Fibroblast of the conjunctiva (primary cell): ENCODE measurements at regions not wholly inside any gene's neighbourhood (a gene's known extent, or its start where the extent isn't known, plus 50 kb on each side); places are given as distances from the start of the nearest gene placed in this dataset.
"Not testable (repeated sequence)": the region's sequence is repeated elsewhere in the genome, so short reads cannot be mapped to it uniquely, and the experiment has no call there.

Experiments used
- DNase-seq: peaks from one replicate; pipeline ENCODE4 v3.0.0-alpha.2; 2010; ENCODE audit warnings: low read depth

GRCh38 chr7:136324073-136324704 is 347.0 kb upstream of the MTPN start:
- no peak for DNase-seq

DNA sequence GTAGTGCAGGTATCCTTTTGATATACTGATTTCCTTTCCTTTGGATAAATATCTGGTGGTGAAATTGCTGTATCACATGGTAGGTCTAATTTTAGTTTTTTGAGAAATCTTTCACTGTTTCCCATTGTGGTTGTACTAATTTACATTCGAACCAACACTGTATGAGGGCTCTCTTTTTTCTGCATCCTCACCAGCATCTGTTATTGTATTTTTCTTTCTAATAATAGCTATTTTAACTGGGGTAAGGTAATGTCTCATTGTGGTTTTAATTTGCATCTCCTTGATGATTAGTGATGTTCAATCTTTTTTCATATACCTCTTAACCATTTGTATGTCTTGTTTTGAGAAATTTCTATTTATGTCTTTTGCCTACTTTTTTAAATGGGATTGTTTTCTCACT is 335.4 kb upstream of the MTPN start:
- DNase-seq = no peak

- no peak for DNase-seq
Observed at GRCh38 chr7:136309407-136309806, 332.2 kb upstream of the MTPN start.

DNA sequence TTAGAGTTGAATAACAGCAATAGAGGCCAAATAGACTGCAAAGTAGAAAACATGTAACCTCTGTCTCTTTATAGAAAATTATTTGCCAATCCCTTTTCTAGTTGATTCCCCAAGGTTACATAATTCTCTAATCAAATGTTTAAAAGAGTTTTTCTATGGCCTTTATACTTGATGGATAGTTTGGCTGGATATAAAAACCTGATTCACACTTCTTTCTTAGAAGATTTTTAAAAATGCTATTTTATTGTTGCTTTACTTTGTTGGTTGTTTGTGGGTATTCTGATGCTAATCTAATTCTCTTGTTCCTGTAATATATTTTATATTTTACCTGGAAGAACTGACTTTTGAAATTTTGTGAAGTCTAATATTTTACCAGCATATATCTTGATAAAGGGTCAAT is 331.1 kb upstream of the MTPN start:
- no peak for DNase-seq

- no peak for DNase-seq
Observed at GRCh38 chr7:136303162-136303561, 326.0 kb upstream of the MTPN start.

DNA sequence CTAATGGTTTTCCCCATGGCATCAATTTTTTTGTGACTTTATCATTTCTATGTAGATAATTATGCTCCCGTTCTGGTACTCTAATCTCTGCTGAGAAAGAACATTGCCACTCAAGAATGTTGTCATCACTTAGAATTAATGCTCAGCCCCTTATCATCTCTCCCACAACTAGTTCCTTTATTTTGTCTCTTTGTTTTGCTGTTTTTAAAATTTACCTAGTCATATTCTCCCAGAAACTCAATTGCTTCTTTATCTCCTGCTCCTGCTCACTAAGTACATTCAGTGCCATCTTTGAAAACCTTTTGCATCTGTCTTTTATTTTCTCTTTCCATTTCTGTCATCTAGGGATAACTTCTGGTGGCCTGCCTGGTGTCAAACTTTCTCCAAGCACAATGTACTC is 324.9 kb upstream of the MTPN start:
- DNase-seq = no peak

DNA sequence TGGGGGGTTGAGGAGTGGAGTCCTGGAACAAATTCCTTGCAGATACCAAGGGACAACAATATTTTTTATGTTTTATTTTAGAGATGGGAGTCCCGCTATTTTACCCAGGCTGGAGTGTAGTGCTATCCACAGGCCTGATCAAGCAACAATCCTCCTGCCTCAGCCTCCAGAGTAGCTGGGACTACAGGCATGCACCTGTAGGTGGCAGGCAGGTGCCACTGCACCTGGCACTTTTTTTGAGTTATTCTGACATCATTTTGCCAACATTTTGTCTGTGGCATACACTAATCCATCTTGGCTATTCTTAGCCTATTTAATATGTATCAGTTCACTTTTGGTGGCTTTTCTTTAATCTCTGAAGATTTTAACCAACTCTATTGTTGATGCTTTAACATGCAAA is 317.8 kb upstream of the MTPN start:
- DNase-seq = no peak

DNA sequence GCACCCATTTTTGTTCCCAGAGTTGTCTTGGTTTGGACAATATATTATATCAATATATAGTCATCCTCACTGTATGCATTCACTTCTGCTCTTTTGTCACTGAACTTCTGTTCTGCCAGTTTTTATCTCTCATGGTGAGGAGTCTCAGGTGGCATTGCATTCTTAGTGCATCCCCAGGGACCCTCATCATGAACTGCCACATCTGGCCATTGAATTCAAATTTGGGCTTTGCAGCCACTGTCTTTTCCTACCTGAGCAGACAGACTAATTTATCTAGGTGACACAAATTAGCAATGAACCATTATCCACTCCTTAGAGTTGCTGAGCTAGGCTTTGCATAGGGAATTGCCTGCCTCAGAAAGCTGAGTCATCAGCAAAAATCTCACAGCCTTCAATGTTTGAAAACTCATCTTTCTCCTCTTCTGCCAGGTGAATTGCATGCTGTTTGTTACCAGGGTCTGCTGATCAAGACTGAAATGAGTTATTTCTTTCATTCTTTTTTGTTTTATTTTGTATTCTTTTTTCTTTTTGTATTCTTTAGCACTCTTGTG is 316.8 kb upstream of the MTPN start:
- DNase-seq = no peak

DNA sequence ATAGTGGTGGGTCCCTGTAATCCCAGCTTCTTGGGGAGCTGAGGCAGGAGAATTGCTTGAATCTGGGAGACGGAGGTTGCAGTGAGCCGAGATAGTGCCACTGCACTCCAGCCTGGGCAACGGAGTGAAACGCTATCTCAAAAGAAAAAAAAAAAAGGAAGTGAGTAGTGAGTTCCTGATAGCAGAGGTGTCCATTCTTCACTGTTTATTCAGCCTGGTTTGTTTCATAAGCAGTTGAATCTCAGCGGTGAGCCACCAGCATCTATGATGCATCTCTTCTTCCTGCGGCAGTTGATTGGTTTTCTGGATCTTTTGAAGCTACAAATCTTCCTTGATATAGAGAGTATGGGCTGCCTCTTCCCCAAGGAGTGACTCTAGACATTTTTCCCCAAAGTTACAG is 316.1 kb upstream of the MTPN start:
- no peak for DNase-seq

GRCh38 chr7:136292365-136292764 is 315.2 kb upstream of the MTPN start:
- DNase-seq = no peak

- no peak for DNase-seq
Observed at GRCh38 chr7:136290351-136290750, 313.2 kb upstream of the MTPN start.

DNA sequence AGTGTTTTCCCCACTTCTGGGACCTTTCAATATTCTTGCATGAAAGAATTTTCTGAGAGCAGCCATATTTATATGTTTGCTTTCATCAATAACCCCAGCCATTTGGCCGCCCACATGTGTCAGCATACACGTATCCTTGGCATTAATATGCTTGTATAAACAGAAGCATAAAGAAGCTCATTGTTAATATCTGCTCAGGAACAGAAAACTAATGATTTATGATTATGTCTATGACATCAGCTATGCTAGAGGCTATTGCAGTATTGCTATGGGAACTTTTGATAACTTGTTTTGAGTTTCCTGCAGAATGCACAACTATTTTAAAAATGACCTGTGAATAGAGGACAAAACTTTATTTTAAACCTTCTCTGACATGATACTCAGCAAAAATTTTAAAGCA is 300.9 kb upstream of the MTPN start:
- no peak for DNase-seq

- no peak for DNase-seq
Observed at GRCh38 chr7:136275794-136276193, 298.6 kb upstream of the MTPN start.

DNA sequence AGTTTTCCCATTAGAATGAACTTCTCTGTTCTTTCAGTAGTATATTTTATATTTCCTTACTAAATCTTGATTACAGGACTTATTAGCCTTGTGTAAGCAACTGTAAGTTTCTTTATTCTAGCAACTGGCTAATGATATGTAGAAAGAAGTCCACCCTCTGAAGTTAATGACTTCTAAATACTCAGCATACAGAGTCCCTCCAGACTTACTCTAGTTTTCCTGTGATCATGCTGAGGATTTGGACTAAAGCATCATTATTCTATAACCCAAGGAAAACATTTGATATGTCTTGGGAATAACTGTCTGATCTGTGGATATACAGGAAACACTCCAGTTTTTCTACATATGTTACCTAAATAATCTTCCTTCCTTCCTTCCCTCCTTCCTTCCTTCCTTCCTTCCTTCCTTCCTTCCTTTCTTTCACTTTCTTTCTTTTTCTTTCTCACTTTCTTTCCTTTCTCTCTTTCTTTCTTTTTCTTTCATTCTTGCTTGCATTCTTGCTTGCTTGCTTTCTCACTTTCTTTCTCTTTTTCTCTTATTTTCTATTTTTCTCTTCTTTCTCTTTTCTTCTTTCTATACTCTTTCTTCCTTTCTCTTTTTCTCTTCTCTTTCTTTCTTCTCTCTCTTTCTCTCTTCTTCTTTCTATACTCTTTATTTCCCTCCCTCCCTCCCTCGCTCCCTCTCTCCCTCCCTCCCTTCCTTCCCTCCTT is 297.6 kb upstream of the MTPN start:
- no peak for DNase-seq

GRCh38 chr7:136272934-136273333 is 295.8 kb upstream of the MTPN start:
- DNase-seq = no peak

DNA sequence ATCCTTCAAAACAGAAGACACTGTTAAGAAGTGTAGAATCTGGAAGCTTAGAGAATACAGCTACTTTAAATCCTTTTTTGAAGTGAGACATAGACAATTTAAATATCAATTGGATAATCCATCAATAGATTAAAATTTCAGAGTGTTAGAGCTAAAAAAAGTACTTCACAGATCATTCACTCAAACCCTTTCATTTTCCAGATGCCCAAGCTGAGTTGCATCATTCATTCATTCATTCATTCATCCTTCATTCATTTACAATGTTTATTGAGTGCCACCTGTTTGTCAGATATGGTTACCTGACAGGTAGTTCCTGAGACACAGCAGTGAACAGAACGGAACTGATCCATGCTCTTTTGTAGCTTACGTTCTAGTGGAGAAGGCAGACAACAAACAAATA is 290.7 kb upstream of the MTPN start:
- no peak for DNase-seq

DNA sequence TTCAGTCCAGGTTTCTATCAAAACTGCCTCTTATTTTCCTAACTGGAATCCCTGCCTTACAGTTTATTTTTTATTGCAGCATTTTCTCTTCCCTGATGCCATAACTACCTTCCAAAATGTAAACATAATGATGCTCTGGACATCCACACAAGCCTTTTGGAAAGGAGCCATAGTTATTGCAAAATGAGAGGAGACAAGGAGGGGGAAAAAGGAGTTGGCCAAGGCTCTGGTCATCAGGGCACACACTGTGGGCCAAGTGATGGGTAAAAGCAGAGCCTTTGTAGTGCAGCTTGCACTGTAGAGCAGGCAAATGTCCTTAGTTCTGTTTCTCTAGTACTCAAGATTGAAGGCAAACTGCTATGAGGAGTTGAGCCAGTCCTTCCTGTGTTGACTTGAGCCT is 289.3 kb upstream of the MTPN start:
- no peak for DNase-seq

DNA sequence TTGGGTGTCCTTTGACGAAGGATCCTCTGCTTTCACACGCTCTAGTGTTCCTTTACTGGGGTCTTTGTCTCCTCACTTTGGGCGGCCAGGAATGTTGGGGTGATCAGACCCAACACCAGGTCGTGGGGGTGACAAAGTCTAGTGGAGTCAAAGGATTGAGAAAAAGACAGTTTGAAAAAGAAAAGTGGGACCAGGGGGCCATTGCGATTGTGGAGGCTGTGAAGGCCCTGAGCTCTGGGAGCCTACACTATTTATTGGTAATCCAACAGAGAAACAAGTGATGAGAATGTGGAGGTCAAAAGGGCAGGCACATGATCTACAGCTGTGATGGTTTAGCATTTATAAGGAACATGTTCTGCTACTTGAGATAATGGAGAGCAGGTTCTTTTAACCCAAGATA is 287.1 kb upstream of the MTPN start:
- DNase-seq = not testable (repeated sequence)

GRCh38 chr7:136263112-136263860 is 286.1 kb upstream of the MTPN start:
- not testable (repeated sequence) for DNase-seq

- DNase-seq = not testable (repeated sequence)
Observed at GRCh38 chr7:136260591-136260990, 283.4 kb upstream of the MTPN start.

- no peak for DNase-seq
Observed at GRCh38 chr7:136259074-136259473, 281.9 kb upstream of the MTPN start.

DNA sequence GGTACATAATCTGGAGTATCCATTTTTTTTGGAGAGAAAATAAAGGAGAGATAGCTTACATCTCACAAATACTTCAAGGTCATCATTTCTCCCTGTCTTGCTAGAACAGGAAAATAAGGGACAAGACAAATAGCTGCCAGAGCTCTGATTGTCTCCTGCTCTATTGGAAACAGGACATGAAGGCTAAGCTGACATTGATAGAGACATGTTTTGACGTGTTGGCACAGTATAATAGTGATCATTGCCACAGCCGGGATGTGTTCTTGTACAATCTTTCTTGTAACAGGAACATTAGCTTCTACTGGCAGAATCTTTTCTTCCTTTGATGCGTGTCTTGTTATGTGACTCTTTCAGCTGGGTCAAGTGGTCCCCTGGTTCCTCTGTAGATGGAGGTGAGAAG is 279.3 kb upstream of the MTPN start:
- DNase-seq = no peak

- DNase-seq = no peak
Observed at GRCh38 chr7:136254148-136254547, 277.0 kb upstream of the MTPN start.
